HepG2 (cell line): ENCODE measurements at regions not wholly inside any gene's neighbourhood (a gene's known extent, or its start where the extent isn't known, plus 50 kb on each side); places are given as distances from the start of the nearest gene placed in this dataset.

ENCODE experiments used
- ATAC-seq: fragments of 200-7000 bp; cut with Tn5 transposase; 3 replicates; pipeline ENCODE4 v1.9.1; 2020; ENCODE audit warnings: mild to moderate bottlenecking, moderate library complexity
- BruUV-seq: library from RNA; stranded (reverse); fragments of 400-500 nt; replicated peaks from 2 replicates; lab custom pipeline; 2021; lab: Mats Ljungman, UMichigan
- CTCF ChIA-PET: fragments of 300-600 bp; formaldehyde crosslinking; extraction: SDS; loops from one replicate; lab custom pipeline; 2021; ENCODE audit warnings: low total read pairs, inconsistent platforms, low intra/inter-chr PET ratio; lab: Yijun Ruan, JAX
- POLR2A ChIA-PET: fragments of 350-600 bp; sonication (Branson Sonifier 250); formaldehyde crosslinking; loops from one replicate; lab custom pipeline; 2020; ENCODE audit warnings: antibody characterized with exemption, inconsistent platforms; lab: Yijun Ruan, JAX
- DNase-seq: peaks from one replicate; pipeline ENCODE4 v3.0.0-alpha.2; 2015; ENCODE audit warnings: low spot score
- FAIRE-seq: peaks from 3 replicates; lab custom pipeline; 2011; peaks lifted over from hg19 to GRCh38; lab: Jason Lieb, UNC
- H2AFZ ChIP-seq: one replicate; pipeline ENCODE4 v1.6.1; 2011; ENCODE audit warnings: low read length, inconsistent platforms
- H3K27ac ChIP-seq: fragments of 300-600 bp; 3 replicates; pipeline ENCODE4 v1.8.0; 2011; ENCODE audit warnings: mixed run types, mild to moderate bottlenecking, mixed read lengths, low read length, inconsistent platforms; ENCODE audit not compliant: insufficient read depth; ENCODE audit errors: extremely low read length
- H3K27me3 ChIP-seq, 2 experiments: fragments of 200-600 bp in 1 of 2; 2 replicates in 1 of 2; 3 replicates in 1 of 2; pipeline versions ENCODE4 v1.6.0 to v1.8.0; 2011; ENCODE audit warnings: low read length in 2 of 2, mild to moderate bottlenecking in 2 of 2, moderate library complexity in 2 of 2, inconsistent platforms in 1 of 2; ENCODE audit not compliant: insufficient read depth in 2 of 2, control insufficient read depth in 1 of 2
- H3K36me3 ChIP-seq, 2 experiments: fragments of 200-600 bp in 1 of 2; replicated peaks in 1 of 2; 2 replicates in 1 of 2; 3 replicates in 1 of 2; pipeline versions ENCODE4 v1.5.1 to v1.8.0; 2011; ENCODE audit warnings: low read length in 2 of 2, inconsistent platforms in 1 of 2; ENCODE audit not compliant: insufficient read depth in 2 of 2, control insufficient read depth in 1 of 2
- H3K4me1 ChIP-seq: 2 replicates; pipeline ENCODE4 v1.5.1; 2012; ENCODE audit warnings: low read length, inconsistent platforms; ENCODE audit not compliant: insufficient read depth
- H3K4me2 ChIP-seq: 2 replicates; pipeline ENCODE4 v1.6.0; 2011; ENCODE audit warnings: low read depth, low read length, inconsistent platforms
- H3K4me3 ChIP-seq, 3 experiments: fragments of 200-600 bp in 1 of 3; sonication (generic), shearing (Covaris generic) in 1 of 3; replicated peaks in 1 of 3; 2 replicates each; pipeline ENCODE4 v1.5.1; 2011 to 2016; ENCODE audit warnings: low read length in 3 of 3, inconsistent platforms in 2 of 3, low read depth in 2 of 3, mild to moderate bottlenecking in 2 of 3, control low read depth in 1 of 3, mixed read lengths in 1 of 3; ENCODE audit not compliant: insufficient read depth in 1 of 3
- H3K79me2 ChIP-seq: one replicate; pipeline ENCODE4 v1.6.1; 2011; ENCODE audit warnings: low read length, inconsistent platforms; ENCODE audit not compliant: insufficient read depth
- H3K9ac ChIP-seq: 2 replicates; pipeline ENCODE4 v1.6.0; 2011; ENCODE audit warnings: mild to moderate bottlenecking, low read depth, low read length, inconsistent platforms; ENCODE audit not compliant: insufficient read depth
- H3K9me3 ChIP-seq: 2 replicates; pipeline ENCODE4 v1.5.1; 2012; ENCODE audit warnings: mild to moderate bottlenecking, low read length
- H4K20me1 ChIP-seq: 2 replicates; pipeline ENCODE4 v1.6.0; 2011; ENCODE audit warnings: inconsistent platforms, mild to moderate bottlenecking, low read length, moderate library complexity; ENCODE audit not compliant: insufficient read depth
- ATF3 ChIP-seq: sonication (generic); formaldehyde crosslinking; IDR thresholded peaks from 2 replicates; pipeline ENCODE4 v1.4.0; 2020; ENCODE audit warnings: missing genetic modification reagents
- CTCF ChIP-seq: sonication (generic); formaldehyde crosslinking; IDR thresholded peaks from 2 replicates; pipeline ENCODE4 v1.5.0; 2020; ENCODE audit warnings: mild to moderate bottlenecking, missing genetic modification reagents, moderate library complexity
- IRF9 ChIP-seq: sonication (generic); formaldehyde crosslinking; IDR thresholded peaks from 2 replicates; pipeline ENCODE4 v1.8.0; 2022; ENCODE audit warnings: missing genetic modification reagents, mild to moderate bottlenecking, borderline replicate concordance
- MAFG ChIP-seq: sonication (generic); formaldehyde crosslinking; IDR thresholded peaks from 2 replicates; pipeline ENCODE4 v1.5.1; 2020; ENCODE audit warnings: mild to moderate bottlenecking, missing genetic modification reagents
- MAX ChIP-seq: IDR thresholded peaks from 2 replicates; pipeline ENCODE4 v1.6.1; 2012; ENCODE audit warnings: inconsistent platforms
- MIXL1 ChIP-seq: IDR thresholded peaks from 2 replicates; pipeline ENCODE4 v1.6.1; 2016
- STAG1 ChIP-seq: sonication (generic); formaldehyde crosslinking; IDR thresholded peaks from 2 replicates; pipeline ENCODE4 v1.4.0; 2020; ENCODE audit warnings: missing genetic modification reagents
- YEATS2 ChIP-seq: sonication (generic); formaldehyde crosslinking; IDR thresholded peaks from 2 replicates; pipeline ENCODE4 v1.4.0; 2020; ENCODE audit warnings: missing genetic modification reagents, borderline replicate concordance
- ZNF737 ChIP-seq: sonication (generic); formaldehyde crosslinking; IDR thresholded peaks from 2 replicates; pipeline ENCODE4 v1.5.0; 2020; ENCODE audit warnings: missing genetic modification reagents, mild to moderate bottlenecking, borderline replicate concordance
- WGBS: methylation state at CpG from one replicate; pipeline ENCODE4 v1.1.6; 2017; ENCODE audit warnings: low lambda C conversion rate; 5-methylcytosine and 5-hydroxymethylcytosine counted together
- in situ Hi-C: cut with HindIII; loops from 2 replicates; pipeline ENCODE4 v1.10.0; 2017; ENCODE audit warnings: low pct_unique_long_range_greater_than_20kb; ENCODE audit not compliant: extremely low pct_ligation_motif_present
- intact Hi-C: fragments of 100-400 bp; cut with micrococcal nuclease; formaldehyde crosslinking; loops from one replicate; pipeline ENCODE4 v1.10.0; 2022; ENCODE audit not compliant: unreplicated experiment

GRCh38 chr2:40844353-40845277 is 392.7 kb upstream of the SLC8A1 start:
- BruUV-seq, result no TSS peak
- no peaks in the 10 kb centered on the region for H3K9me3 ChIP-seq
- H2AFZ ChIP-seq, result no peak overlapping the region
- 33% methylated on average over 8 of the region's 8 CpGs for WGBS
- no peak for TF ChIP-seq ZNF737 (CRISPR knock-in tag)
- TF ChIP-seq MAFG, result no peak
- TF ChIP-seq IRF9, result no peak
- peak; percentile 43; the same call in 1 of the 2 replicates for TF ChIP-seq STAG1 (CRISPR knock-in tag)
- no peak for TF ChIP-seq MAX
- TF ChIP-seq YEATS2 (CRISPR knock-in tag), result no peak
- TF ChIP-seq ATF3, result no peak
- no peak for TF ChIP-seq MIXL1 (CRISPR knock-in tag)
- peak; percentile 52 for TF ChIP-seq CTCF
- H3K79me2 ChIP-seq, result no peaks in the 10 kb centered on the region
- no peaks in the 10 kb centered on the region for H3K4me1 ChIP-seq
- no peaks in the 10 kb centered on the region for H4K20me1 ChIP-seq
- peak overlapping the region; percentile 13; the same call in 1 of the 2 replicates for H3K4me2 ChIP-seq
- no peak overlapping the region for H3K4me3 ChIP-seq
- in situ Hi-C loops, result no loop called here
- no peak overlapping the region for H3K27ac ChIP-seq
- CTCF ChIA-PET, result no interaction called here
- DNase-seq, result peak; percentile 41
- no peaks in the 10 kb centered on the region for H3K27me3 ChIP-seq
- peak; percentile 95 for ATAC-seq
- H3K9ac ChIP-seq, result no peak overlapping the region
- intact Hi-C loops, result no loop called here
- POLR2A ChIA-PET, result no interaction called here
- no peak for FAIRE-seq
- H3K36me3 ChIP-seq, result no peaks in the 10 kb centered on the region
